Naive B cell (primary cell): ENCODE measurements at regions not wholly inside any gene's neighbourhood (a gene's known extent, or its start where the extent isn't known, plus 50 kb on each side); places are given as distances from the start of the nearest gene placed in this dataset.

Experiments used
- ATAC-seq, 2 donors: fragments of 150-1000 bp; cut with Tn5 transposase; 2 replicates each; pipeline ENCODE4 v1.10.0; 2021; ENCODE audit warnings: low read depth in 2 of 2, mild to moderate bottlenecking in 2 of 2, moderate library complexity in 2 of 2
- DNase-seq: peaks from one replicate; pipeline ENCODE4 v3.0.0; 2022
- H3K27ac Mint-ChIP-seq, 6 donors: one replicate each; pipeline ENCODE4 v1.8.0; 2020 to 2022; ENCODE audit warnings: mild to moderate bottlenecking in 6 of 6, mixed read lengths in 6 of 6, moderate library complexity in 5 of 6, inconsistent platforms in 2 of 6
- H3K27me3 Mint-ChIP-seq, 3 donors: one replicate each; pipeline ENCODE4 v1.8.0; 2021 to 2022; ENCODE audit warnings: mixed read lengths in 3 of 3, mild to moderate bottlenecking in 1 of 3
- H3K36me3 Mint-ChIP-seq, 2 donors: one replicate each; pipeline ENCODE4 v1.8.0; 2020 to 2022; ENCODE audit warnings: mixed read lengths in 2 of 2, inconsistent platforms in 1 of 2, mild to moderate bottlenecking in 1 of 2
- H3K4me1 Mint-ChIP-seq, 3 donors: one replicate each; pipeline ENCODE4 v1.8.0; 2020 to 2022; ENCODE audit warnings: mixed read lengths in 3 of 3, inconsistent platforms in 1 of 3, mild to moderate bottlenecking in 1 of 3, moderate library complexity in 1 of 3
- H3K4me3 Mint-ChIP-seq, 8 donors: one replicate each; pipeline ENCODE4 v1.8.0; 2020 to 2022; ENCODE audit warnings: mild to moderate bottlenecking in 8 of 8, mixed read lengths in 8 of 8, moderate library complexity in 8 of 8, inconsistent platforms in 2 of 8
- H3K9me3 Mint-ChIP-seq, 7 donors: one replicate each; pipeline ENCODE4 v1.8.0; 2020 to 2022; ENCODE audit warnings: mixed read lengths in 7 of 7, mild to moderate bottlenecking in 5 of 7, inconsistent platforms in 2 of 7, moderate library complexity in 1 of 7

- ATAC-seq (no peak), DNase-seq (no peak)
- H3K9me3 Mint-ChIP-seq = peaks cover 0 to 5% (median 2%) of the 10 kb centered on the region in 7 donors
- H3K4me3 Mint-ChIP-seq = no peak overlapping the region
- no peak overlapping the region for H3K27ac Mint-ChIP-seq
- H3K27me3 Mint-ChIP-seq = no peaks in the 10 kb centered on the region
- H3K4me1 Mint-ChIP-seq = no peaks in the 10 kb centered on the region
- no peaks in the 10 kb centered on the region for H3K36me3 Mint-ChIP-seq
These were observed 1380.5 kb upstream of the SPRY2 start for GRCh38 chr13:81721400-81721799.

- no peak for DNase-seq
- Mint-ChIP-seq H3K36me3 (no peaks in the 10 kb centered on the region), H3K4me1 (no peaks in the 10 kb centered on the region), H3K9me3 (peaks cover 0 to 14% (median 4%) of the 10 kb centered on the region in 7 donors), H3K4me3 (no peak overlapping the region), H3K27me3 (no peaks in the 10 kb centered on the region), H3K27ac (no peak overlapping the region)
- ATAC-seq = no peak
These were observed 1373.6 kb upstream of the SPRY2 start for GRCh38 chr13:81714513-81714912.

GRCh38 chr13:81713201-81713600, 1372.3 kb upstream of the SPRY2 start:
- DNase-seq (no peak), ATAC-seq (no peak)
- H3K9me3 Mint-ChIP-seq = peaks cover 0 to 17% (median 4%) of the 10 kb centered on the region in 7 donors
- no peaks in the 10 kb centered on the region for H3K36me3 Mint-ChIP-seq
- no peak overlapping the region for H3K27ac Mint-ChIP-seq
- no peak overlapping the region for H3K4me3 Mint-ChIP-seq
- H3K4me1 Mint-ChIP-seq = no peaks in the 10 kb centered on the region
- H3K27me3 Mint-ChIP-seq = no peaks in the 10 kb centered on the region

- no peaks in the 10 kb centered on the region for H3K4me1 Mint-ChIP-seq
- DNase-seq (no peak), ATAC-seq (no peak)
- H3K27me3 Mint-ChIP-seq = no peaks in the 10 kb centered on the region
- no peak overlapping the region for H3K27ac Mint-ChIP-seq
- peaks cover 10 to 22% (median 13%) of the 10 kb centered on the region in 7 donors for H3K9me3 Mint-ChIP-seq
- H3K4me3 Mint-ChIP-seq = no peak overlapping the region
- no peaks in the 10 kb centered on the region for H3K36me3 Mint-ChIP-seq
These were observed 1356.9 kb upstream of the SPRY2 start for GRCh38 chr13:81697826-81698225.

GRCh38 chr13:81686877-81687276, 1346.0 kb upstream of the SPRY2 start:
- no peak for DNase-seq
- Mint-ChIP-seq H3K4me3 (no peak overlapping the region), H3K36me3 (no peaks in the 10 kb centered on the region), H3K27ac (no peak overlapping the region), H3K4me1 (no peaks in the 10 kb centered on the region), H3K9me3 (peaks cover 0 to 10% (median 2%) of the 10 kb centered on the region in 7 donors), H3K27me3 (no peaks in the 10 kb centered on the region)
- no peak for ATAC-seq

GRCh38 chr13:81683521-81683920, 1342.6 kb upstream of the SPRY2 start:
- H3K36me3 Mint-ChIP-seq = no peaks in the 10 kb centered on the region
- no peaks in the 10 kb centered on the region for H3K27me3 Mint-ChIP-seq
- DNase-seq (no peak), ATAC-seq (no peak)
- no peak overlapping the region for H3K4me3 Mint-ChIP-seq
- peaks cover 0 to 9% (median 4%) of the 10 kb centered on the region in 7 donors for H3K9me3 Mint-ChIP-seq
- H3K4me1 Mint-ChIP-seq = no peaks in the 10 kb centered on the region
- no peak overlapping the region for H3K27ac Mint-ChIP-seq

- no peak overlapping the region for H3K4me3 Mint-ChIP-seq
- no peaks in the 10 kb centered on the region for H3K4me1 Mint-ChIP-seq
- peaks cover 0 to 12% (median 8%) of the 10 kb centered on the region in 7 donors for H3K9me3 Mint-ChIP-seq
- DNase-seq (no peak), ATAC-seq (no peak)
- H3K27me3 Mint-ChIP-seq = no peaks in the 10 kb centered on the region
- no peaks in the 10 kb centered on the region for H3K36me3 Mint-ChIP-seq
- H3K27ac Mint-ChIP-seq = no peak overlapping the region
These were observed 1341.2 kb upstream of the SPRY2 start for GRCh38 chr13:81682081-81682630.

GRCh38 chr13:81677857-81678256, 1336.9 kb upstream of the SPRY2 start:
- ATAC-seq (no peak), DNase-seq (no peak)
- Mint-ChIP-seq H3K4me1 (no peaks in the 10 kb centered on the region), H3K36me3 (no peaks in the 10 kb centered on the region), H3K27me3 (no peaks in the 10 kb centered on the region), H3K4me3 (no peak overlapping the region), H3K27ac (no peak overlapping the region), H3K9me3 (peaks cover 0 to 12% (median 5%) of the 10 kb centered on the region in 7 donors)

GRCh38 chr13:81676008-81676407, 1335.1 kb upstream of the SPRY2 start:
- no peak overlapping the region for H3K27ac Mint-ChIP-seq
- peaks cover 0 to 12% (median 5%) of the 10 kb centered on the region in 7 donors for H3K9me3 Mint-ChIP-seq
- DNase-seq (no peak), ATAC-seq (no peak)
- H3K27me3 Mint-ChIP-seq = no peaks in the 10 kb centered on the region
- no peak overlapping the region for H3K4me3 Mint-ChIP-seq
- H3K36me3 Mint-ChIP-seq = no peaks in the 10 kb centered on the region
- no peaks in the 10 kb centered on the region for H3K4me1 Mint-ChIP-seq

- Mint-ChIP-seq H3K4me1 (peaks cover 5 to 7% (median 6%) of the 10 kb centered on the region in 3 donors), H3K9me3 (peaks cover 0 to 9% (median 0%) of the 10 kb centered on the region in 7 donors), H3K36me3 (no peaks in the 10 kb centered on the region), H3K27ac (no peak overlapping the region), H3K4me3 (no peak overlapping the region), H3K27me3 (no peaks in the 10 kb centered on the region)
- ATAC-seq (no peak), DNase-seq (no peak)
These were observed 1330.1 kb upstream of the SPRY2 start for GRCh38 chr13:81671064-81671463.

- no peak overlapping the region for H3K27ac Mint-ChIP-seq
- H3K4me1 Mint-ChIP-seq = peaks cover 5 to 7% (median 6%) of the 10 kb centered on the region in 3 donors
- no peaks in the 10 kb centered on the region for H3K36me3 Mint-ChIP-seq
- no peaks in the 10 kb centered on the region for H3K27me3 Mint-ChIP-seq
- peaks cover 0 to 9% (median 0%) of the 10 kb centered on the region in 7 donors for H3K9me3 Mint-ChIP-seq
- ATAC-seq (no peak), DNase-seq (no peak)
- H3K4me3 Mint-ChIP-seq = no peak overlapping the region
These were observed 1329.1 kb upstream of the SPRY2 start for GRCh38 chr13:81670048-81670447.

- ATAC-seq (no peak), DNase-seq (no peak)
- Mint-ChIP-seq H3K36me3 (no peaks in the 10 kb centered on the region), H3K27ac (no peak overlapping the region), H3K4me3 (no peak overlapping the region), H3K9me3 (peaks cover 0 to 12% (median 2%) of the 10 kb centered on the region in 7 donors), H3K4me1 (peaks cover 5 to 7% (median 6%) of the 10 kb centered on the region in 3 donors), H3K27me3 (no peaks in the 10 kb centered on the region)
These were observed 1323.9 kb upstream of the SPRY2 start for GRCh38 chr13:81664872-81665271.

- Mint-ChIP-seq H3K4me3 (no peak overlapping the region), H3K27me3 (no peaks in the 10 kb centered on the region), H3K27ac (no peak overlapping the region), H3K9me3 (peaks cover 2 to 15% (median 5%) of the 10 kb centered on the region in 7 donors), H3K36me3 (no peaks in the 10 kb centered on the region), H3K4me1 (no peaks in the 10 kb centered on the region)
- DNase-seq = no peak
- no peak for ATAC-seq
These were observed 1319.1 kb upstream of the SPRY2 start for GRCh38 chr13:81659984-81660383.

- Mint-ChIP-seq H3K4me1 (no peaks in the 10 kb centered on the region), H3K27me3 (no peaks in the 10 kb centered on the region), H3K36me3 (no peaks in the 10 kb centered on the region), H3K27ac (no peak overlapping the region), H3K4me3 (no peak overlapping the region), H3K9me3 (peaks cover 2 to 15% (median 5%) of the 10 kb centered on the region in 7 donors)
- DNase-seq (no peak), ATAC-seq (no peak)
These were observed 1317.9 kb upstream of the SPRY2 start for GRCh38 chr13:81658598-81659370.
